Retinal pigment epithelial cell (primary cell): ENCODE measurements at regions not wholly inside any gene's neighbourhood (a gene's known extent, or its start where the extent isn't known, plus 50 kb on each side); places are given as distances from the start of the nearest gene placed in this dataset.

Experiments used
- DNase-seq: peaks from one replicate; pipeline ENCODE4 v3.0.0-alpha.2; 2010; ENCODE audit warnings: low read depth
- H3K4me3 ChIP-seq: 2 replicates; pipeline ENCODE4 v1.5.1; 2011; ENCODE audit warnings: mild to moderate bottlenecking, low read length, control low read depth, moderate library complexity
- TF ChIP-seq, protein P1 (sequence below): conservative IDR thresholded peaks from 2 replicates; pipeline ENCODE4 v1.5.1; 2011; ENCODE audit warnings: low read depth, low read length, control low read depth, inconsistent platforms

DNA sequence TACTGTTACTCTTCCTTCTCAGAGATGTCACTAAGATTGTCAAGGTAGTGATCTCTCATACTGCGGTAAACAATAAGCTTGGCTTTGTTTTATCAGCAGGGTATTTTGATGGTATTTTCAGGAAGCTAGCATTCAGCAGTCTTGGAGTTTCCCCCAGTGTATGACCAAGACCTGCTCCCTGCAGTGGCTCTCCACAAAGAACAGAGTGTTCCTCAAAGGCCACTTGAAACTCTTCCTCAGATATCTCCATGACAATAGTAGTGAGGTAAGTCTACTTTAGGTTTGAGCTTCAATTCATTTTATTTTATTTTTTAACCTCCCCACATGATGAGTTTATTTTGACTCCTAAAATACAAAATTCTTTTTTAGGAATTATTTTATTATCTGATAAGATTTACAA, 74.0 kb upstream of the G2E3 start:
- TF ChIP-seq, protein P1, sequence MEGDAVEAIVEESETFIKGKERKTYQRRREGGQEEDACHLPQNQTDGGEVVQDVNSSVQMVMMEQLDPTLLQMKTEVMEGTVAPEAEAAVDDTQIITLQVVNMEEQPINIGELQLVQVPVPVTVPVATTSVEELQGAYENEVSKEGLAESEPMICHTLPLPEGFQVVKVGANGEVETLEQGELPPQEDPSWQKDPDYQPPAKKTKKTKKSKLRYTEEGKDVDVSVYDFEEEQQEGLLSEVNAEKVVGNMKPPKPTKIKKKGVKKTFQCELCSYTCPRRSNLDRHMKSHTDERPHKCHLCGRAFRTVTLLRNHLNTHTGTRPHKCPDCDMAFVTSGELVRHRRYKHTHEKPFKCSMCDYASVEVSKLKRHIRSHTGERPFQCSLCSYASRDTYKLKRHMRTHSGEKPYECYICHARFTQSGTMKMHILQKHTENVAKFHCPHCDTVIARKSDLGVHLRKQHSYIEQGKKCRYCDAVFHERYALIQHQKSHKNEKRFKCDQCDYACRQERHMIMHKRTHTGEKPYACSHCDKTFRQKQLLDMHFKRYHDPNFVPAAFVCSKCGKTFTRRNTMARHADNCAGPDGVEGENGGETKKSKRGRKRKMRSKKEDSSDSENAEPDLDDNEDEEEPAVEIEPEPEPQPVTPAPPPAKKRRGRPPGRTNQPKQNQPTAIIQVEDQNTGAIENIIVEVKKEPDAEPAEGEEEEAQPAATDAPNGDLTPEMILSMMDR, result no peak
- no peak for DNase-seq
- no peak overlapping the region for H3K4me3 ChIP-seq

DNA sequence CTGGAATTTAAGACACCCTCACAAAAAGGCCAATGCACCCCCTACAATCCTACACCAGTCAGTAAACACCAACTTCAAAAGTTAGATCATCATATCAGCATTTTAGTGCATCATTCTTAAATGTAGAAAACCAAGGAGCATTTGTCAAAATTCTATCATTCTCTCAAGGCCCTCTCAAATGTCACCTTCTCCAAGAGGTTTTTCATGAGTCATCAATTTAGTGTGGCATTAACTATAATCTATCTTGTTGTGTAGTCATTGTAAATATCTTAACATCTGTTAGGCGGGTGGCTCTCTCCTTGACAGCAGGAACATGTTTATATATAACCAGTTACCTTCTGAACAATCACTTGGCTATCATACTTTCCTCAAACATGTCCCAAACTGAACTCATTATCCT, 62.1 kb upstream of the G2E3 start:
- H3K4me3 ChIP-seq, result no peak overlapping the region
- DNase-seq, result no peak
- TF ChIP-seq, protein P1, result no peak

DNA sequence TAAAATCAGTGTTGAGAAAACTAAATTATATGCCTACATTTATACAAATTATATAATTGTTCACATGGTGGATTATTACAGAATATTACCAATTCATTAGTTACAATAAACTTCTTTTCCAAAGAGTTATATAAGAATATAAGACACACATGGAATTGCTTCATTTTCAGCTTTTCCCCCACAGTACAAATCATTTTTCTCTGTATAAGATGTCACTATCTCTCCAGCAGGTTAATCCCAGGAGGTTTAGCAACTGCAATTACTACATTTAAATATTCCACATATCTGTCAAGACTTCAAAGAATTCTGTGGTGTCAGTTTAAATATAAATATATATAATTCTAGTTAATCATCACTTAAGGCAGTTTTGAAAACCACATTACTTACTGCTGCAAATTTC, 59.6 kb upstream of the G2E3 start:
- TF ChIP-seq, protein P1, result no peak
- no peak overlapping the region for H3K4me3 ChIP-seq
- DNase-seq, result no peak

DNA sequence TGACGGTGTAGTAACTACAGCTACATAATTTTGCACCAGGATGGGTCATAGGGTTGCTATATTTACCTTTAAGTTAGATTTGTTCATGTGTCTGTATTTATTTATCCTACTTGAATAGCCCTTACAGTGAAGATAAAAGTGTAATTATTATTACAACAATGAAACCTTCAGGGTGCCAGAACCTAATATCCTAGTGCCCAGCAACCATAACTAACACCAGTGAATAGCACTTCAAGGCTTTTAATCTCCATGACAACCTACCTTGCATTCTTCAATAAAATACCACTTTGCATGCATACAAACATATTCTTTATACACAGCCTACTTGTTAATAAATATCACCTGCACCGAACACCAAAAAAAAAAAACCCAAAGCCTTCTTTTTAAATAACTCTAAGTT, 58.7 kb upstream of the G2E3 start:
- no peak overlapping the region for H3K4me3 ChIP-seq
- DNase-seq, result no peak
- TF ChIP-seq, protein P1, result no peak

DNA sequence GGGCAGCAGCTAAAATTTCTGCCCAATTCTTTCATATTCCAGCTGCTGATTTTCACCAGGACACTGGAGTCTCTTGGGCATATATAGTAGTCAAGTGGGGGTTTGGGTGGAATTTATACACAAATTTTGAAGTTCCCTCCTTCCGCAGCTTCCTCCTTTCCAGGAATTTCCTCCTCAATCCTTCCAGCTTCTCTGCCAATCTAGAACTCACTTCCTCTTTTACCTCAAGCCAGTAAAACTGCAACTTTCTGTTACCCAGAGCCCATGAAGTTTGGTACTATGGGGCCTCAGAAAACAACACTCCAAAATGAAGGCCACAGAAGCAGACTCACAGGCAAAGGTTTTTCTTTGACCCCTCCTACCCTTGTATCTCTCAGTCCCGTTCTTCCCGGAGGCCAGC, 51.7 kb upstream of the G2E3 start:
- H3K4me3 ChIP-seq, result no peak overlapping the region
- TF ChIP-seq, protein P1, result no peak
- no peak for DNase-seq
